ENCODE measurements at regions not wholly inside any gene's neighbourhood (a gene's known extent, or its start where the extent isn't known, plus 50 kb on each side); places are given as distances from the start of the nearest gene placed in this dataset.
"Not testable (repeated sequence)": the region's sequence is repeated elsewhere in the genome, so short reads cannot be mapped to it uniquely, and the experiment has no call there.

DNA sequence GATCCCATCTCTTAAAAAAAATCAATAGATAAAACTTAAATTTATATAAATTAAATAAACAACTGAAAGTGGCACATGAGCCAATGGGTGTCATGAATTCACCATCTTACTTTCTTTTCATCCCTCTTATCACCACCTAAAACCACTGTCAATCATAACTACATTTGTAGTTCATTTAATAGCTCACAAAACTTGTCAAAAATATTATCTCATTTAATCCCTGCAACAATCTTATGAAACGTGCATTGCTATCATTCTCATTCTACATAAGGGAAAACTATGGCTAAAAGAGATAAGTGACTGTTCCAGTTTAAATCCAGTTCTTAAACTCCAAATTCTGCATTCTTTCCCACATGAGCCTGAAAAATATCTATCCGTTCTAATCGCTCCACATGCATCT, 80.6 kb upstream of the BEND6 start:
- Histone ChIP-seq H3K27ac (no peak overlapping the region), H3K9me3 (no peaks in the 10 kb centered on the region), H3K4me3 (no peak overlapping the region), H3K27me3 (no peaks in the 10 kb centered on the region), H3K4me1 (no peaks in the 10 kb centered on the region), H3K36me3 (no peaks in the 10 kb centered on the region)
- WGBS, 2 donors (ENCODE audit: low coverage in 1 of 2): 84 to 89% methylated on average over 3 of the region's 3 CpGs
- TF ChIP-seq POLR2A (IDR thresholded peaks at IDR 0.05) (no peak), EP300 (IDR thresholded peaks at IDR 0.05) (no peak), POLR2AphosphoS5 (IDR thresholded peaks at IDR 0.05) (no peak)
- TF ChIP-seq, protein P1, sequence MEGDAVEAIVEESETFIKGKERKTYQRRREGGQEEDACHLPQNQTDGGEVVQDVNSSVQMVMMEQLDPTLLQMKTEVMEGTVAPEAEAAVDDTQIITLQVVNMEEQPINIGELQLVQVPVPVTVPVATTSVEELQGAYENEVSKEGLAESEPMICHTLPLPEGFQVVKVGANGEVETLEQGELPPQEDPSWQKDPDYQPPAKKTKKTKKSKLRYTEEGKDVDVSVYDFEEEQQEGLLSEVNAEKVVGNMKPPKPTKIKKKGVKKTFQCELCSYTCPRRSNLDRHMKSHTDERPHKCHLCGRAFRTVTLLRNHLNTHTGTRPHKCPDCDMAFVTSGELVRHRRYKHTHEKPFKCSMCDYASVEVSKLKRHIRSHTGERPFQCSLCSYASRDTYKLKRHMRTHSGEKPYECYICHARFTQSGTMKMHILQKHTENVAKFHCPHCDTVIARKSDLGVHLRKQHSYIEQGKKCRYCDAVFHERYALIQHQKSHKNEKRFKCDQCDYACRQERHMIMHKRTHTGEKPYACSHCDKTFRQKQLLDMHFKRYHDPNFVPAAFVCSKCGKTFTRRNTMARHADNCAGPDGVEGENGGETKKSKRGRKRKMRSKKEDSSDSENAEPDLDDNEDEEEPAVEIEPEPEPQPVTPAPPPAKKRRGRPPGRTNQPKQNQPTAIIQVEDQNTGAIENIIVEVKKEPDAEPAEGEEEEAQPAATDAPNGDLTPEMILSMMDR (IDR thresholded peaks at IDR 0.05): no peak
- no peak for ATAC-seq

DNA sequence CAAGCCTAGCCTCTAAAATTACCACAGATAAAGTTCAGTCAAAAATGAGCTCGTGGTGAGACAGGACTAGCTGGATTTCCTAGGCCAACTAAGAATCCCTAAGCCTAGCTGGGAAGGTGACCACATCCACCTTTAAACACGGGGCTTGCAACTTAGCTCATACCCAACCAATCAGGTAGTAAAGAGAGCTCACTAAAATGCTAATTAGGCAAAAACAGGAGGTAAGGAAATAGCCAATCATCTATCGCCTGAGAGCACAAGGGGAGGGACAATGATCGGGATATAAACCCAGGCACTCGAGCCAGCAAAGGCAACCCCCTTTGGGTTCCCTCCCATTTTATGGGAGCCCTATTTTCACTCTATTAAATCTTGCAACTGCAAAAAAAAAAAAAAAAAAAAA, 84.9 kb upstream of the BEND6 start:
- 94 to 100% methylated on average over 2 to 3 of the region's 5 CpGs for WGBS, 2 donors (ENCODE audit: low coverage in 1 of 2)
- not testable (repeated sequence) for H3K27me3 ChIP-seq, ATAC-seq, H3K27ac ChIP-seq, H3K4me1 ChIP-seq, H3K36me3 ChIP-seq, H3K9me3 ChIP-seq, H3K4me3 ChIP-seq

DNA sequence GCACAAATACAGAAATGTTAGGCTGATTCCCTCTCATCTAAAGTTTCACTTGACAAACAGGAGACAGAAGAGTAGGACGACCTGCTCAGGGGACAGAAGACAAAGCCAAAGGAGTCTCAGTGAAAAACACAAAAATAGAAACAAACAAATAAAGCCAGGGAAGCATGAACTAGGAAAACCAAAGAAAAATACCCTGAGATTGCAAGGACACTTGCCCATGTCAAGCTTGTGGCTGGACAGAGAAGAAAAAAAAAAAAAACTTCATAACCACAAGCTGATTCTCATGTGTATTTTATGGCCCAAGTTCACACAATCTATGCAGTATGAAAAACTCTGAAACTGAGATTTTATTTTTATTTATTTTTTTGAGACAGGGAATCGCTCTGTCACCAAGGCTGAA, 85.6 kb upstream of the BEND6 start:
- H3K27me3 ChIP-seq: no peaks in the 10 kb centered on the region
- WGBS, 2 donors (ENCODE audit: low coverage in 1 of 2): 86 to 90% methylated on average over 1 to 2 of the region's 2 CpGs
- H3K4me1 ChIP-seq: peaks cover 0 to under 1% (median 0%) of the 10 kb centered on the region in 3 donors
- no peaks in the 10 kb centered on the region for H3K9me3 ChIP-seq
- H3K36me3 ChIP-seq: no peaks in the 10 kb centered on the region
- no peak overlapping the region for H3K27ac ChIP-seq
- no peak for ATAC-seq
- TF ChIP-seq, protein P1 (IDR thresholded peaks at IDR 0.05): no peak
- TF ChIP-seq EP300 (IDR thresholded peaks at IDR 0.05): no peak
- TF ChIP-seq POLR2AphosphoS5 (IDR thresholded peaks at IDR 0.05): no peak
- TF ChIP-seq POLR2A (IDR thresholded peaks at IDR 0.05): no peak
- no peak overlapping the region for H3K4me3 ChIP-seq

DNA sequence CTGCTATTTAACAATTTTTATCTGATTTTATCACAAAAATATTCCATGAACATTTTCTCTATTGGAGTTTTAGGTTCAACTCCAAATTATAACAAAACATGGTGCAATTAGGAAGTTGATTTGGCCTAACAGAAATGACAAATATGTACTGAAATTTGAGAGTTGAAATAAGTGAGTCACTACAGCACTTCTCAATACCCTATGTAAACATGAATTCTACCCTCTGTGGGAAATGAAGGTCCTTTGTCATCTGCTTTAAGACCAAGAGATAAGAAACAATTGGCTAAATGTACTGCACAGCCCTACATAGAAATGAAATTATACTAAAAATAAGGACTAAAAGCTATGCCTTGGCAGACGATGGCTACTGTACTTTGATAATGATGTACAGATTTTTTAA, 86.2 kb upstream of the BEND6 start:
- no peak for ATAC-seq
- H3K4me1 ChIP-seq: peaks cover 0 to 7% (median 0%) of the 10 kb centered on the region in 3 donors
- H3K9me3 ChIP-seq: no peaks in the 10 kb centered on the region
- no peak overlapping the region for H3K27ac ChIP-seq
- no peaks in the 10 kb centered on the region for H3K27me3 ChIP-seq
- no peaks in the 10 kb centered on the region for H3K36me3 ChIP-seq
- H3K4me3 ChIP-seq: no peak overlapping the region
- TF ChIP-seq POLR2AphosphoS5 (IDR thresholded peaks at IDR 0.05) (no peak), EP300 (IDR thresholded peaks at IDR 0.05) (no peak), POLR2A (IDR thresholded peaks at IDR 0.05) (no peak)
- TF ChIP-seq, protein P1 (IDR thresholded peaks at IDR 0.05): no peak
- 83 to 100% methylated on average over 1 of the region's 1 CpG for WGBS, 2 donors (ENCODE audit: low coverage in 1 of 2)

DNA sequence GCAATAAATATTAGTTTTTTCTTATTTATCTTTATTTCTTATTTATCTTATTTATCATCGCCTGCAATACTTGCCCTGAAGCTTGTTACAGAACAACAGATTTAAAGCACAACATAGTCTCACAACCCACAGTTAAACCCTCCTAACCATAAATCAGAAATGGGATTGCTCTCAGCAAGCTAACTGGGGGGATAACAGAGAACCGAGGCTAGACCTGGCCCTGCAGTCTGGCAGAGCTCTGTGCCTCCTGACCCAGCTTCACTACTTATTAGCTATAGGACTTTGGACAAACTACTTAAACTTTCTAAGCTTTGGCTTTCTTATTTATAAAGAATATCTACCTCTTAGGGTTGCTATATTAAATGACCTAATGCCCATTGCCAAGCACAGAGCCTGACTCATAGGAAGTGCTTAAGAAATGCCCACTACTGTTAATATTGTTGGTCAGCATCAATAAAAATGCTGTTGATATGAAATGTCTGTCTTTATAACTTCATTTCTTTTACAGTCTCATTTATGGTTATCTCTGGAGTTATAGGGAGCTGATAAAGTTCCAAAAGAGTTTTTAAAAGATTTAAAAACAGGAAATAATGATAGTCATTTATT, 87.9 kb upstream of the BEND6 start:
- ATAC-seq: no peak
- H3K9me3 ChIP-seq: no peaks in the 10 kb centered on the region
- 83 to 100% methylated on average over 2 of the region's 2 CpGs for WGBS, 2 donors (ENCODE audit: low coverage in 1 of 2)
- H3K4me3 ChIP-seq: no peak overlapping the region
- H3K27me3 ChIP-seq: no peaks in the 10 kb centered on the region
- H3K27ac ChIP-seq: no peak overlapping the region
- peaks cover 0 to 19% (median 0%) of the 10 kb centered on the region in 3 donors for H3K4me1 ChIP-seq
- H3K36me3 ChIP-seq: no peaks in the 10 kb centered on the region
- TF ChIP-seq, protein P1 (IDR thresholded peaks at IDR 0.05): no peak
- no peak for TF ChIP-seq POLR2AphosphoS5 (IDR thresholded peaks at IDR 0.05)
- TF ChIP-seq POLR2A (IDR thresholded peaks at IDR 0.05): no peak
- no peak for TF ChIP-seq EP300 (IDR thresholded peaks at IDR 0.05)
